GM10266 (cell line): ENCODE measurements at regions not wholly inside any gene's neighbourhood (a gene's known extent, or its start where the extent isn't known, plus 50 kb on each side); places are given as distances from the start of the nearest gene placed in this dataset.

ENCODE experiments used
- DNase-seq: peaks from one replicate; pipeline ENCODE4 v3.0.0; 2012; ENCODE audit errors: extremely low spot score
- TF ChIP-seq, protein P1 (sequence below): IDR thresholded peaks from 2 replicates; pipeline ENCODE4 v1.5.1; 2012; ENCODE audit warnings: mild to moderate bottlenecking, low read depth; ENCODE audit not compliant: control insufficient read depth, insufficient read depth; ENCODE audit errors: missing control alignments

DNA sequence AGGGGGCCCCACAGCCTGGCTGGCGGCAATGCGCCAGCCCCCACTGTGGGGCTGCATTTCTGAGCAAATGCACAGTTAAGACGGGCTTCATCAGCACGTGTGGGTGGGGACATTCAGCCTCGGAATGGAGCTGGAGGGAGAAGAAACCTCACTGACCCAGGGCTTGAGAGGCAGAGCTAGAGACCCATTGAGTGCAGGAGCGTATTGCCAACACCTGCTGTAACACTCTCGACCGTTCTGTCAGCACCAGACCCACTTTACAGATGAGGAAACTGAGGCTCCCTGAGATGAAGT lies 200.9 kb upstream of the RAB6C start:
- TF ChIP-seq, protein P1, sequence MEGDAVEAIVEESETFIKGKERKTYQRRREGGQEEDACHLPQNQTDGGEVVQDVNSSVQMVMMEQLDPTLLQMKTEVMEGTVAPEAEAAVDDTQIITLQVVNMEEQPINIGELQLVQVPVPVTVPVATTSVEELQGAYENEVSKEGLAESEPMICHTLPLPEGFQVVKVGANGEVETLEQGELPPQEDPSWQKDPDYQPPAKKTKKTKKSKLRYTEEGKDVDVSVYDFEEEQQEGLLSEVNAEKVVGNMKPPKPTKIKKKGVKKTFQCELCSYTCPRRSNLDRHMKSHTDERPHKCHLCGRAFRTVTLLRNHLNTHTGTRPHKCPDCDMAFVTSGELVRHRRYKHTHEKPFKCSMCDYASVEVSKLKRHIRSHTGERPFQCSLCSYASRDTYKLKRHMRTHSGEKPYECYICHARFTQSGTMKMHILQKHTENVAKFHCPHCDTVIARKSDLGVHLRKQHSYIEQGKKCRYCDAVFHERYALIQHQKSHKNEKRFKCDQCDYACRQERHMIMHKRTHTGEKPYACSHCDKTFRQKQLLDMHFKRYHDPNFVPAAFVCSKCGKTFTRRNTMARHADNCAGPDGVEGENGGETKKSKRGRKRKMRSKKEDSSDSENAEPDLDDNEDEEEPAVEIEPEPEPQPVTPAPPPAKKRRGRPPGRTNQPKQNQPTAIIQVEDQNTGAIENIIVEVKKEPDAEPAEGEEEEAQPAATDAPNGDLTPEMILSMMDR, result no peak
- no peak for DNase-seq

DNA sequence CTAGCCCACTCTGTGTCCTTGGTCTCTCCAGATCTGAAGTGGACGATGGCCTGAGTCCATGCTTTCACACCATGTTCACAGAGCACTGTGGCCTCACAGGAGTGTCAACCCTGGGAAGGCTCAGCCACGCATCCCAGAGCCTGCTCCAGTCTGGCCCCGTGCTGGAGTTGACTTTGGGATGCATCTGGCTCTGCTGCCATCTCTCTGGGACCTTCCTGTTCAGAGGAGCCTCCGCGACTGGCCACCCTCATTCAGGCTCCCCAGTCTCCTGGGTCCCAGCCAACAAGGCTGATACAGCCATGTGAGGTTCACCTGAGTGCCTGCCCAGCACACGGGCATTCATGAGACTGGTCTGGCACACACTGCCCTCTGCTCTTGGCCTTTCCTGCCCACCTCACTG lies 199.7 kb upstream of the RAB6C start:
- TF ChIP-seq, protein P1, result no peak
- no peak for DNase-seq

DNA sequence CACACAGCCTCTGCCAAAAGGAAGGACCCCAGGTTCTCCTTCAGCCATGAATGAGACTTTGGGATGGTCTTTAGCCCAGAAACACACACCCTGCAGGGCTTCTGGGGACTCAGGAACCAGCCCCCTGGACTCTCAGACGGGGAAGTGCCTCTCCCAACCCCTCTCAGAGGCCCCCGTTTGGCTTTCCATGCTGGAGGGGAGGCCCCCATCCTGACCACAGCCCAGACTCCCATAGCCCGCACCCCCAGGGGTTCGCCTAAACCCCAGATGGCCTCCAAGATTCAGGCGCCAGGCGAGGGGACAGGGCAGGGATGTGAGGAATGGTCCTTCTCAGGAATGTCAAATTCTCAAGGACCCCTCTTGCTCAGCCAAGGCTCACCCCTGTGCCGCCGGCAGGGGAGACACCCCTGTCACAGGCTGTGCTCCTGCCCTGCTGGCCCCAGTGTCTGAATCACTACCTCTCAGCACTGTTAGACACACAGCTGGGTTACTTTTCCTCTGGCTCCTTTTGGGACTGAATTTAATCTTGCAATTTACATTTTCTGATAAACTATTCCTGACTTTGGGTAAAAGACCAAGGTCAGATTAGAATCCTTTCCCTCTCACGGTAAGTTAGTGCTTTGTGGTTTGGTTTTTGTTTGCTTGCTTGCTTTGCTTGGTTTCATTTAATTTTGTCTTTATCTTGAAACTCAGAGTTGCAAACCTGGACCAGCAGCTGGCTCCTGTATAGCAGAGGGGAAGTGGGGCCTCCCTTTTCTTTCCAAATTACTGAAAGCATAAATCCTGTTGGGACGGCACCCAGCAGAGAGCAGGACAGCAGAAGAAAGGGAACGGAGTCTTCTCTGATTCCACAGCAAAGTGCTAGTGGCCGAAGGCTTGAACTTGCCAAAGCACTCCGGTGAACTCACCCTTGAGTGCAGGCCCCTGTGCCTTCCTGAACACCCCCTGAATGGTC lies 198.9 kb upstream of the RAB6C start:
- DNase-seq, result no peak
- TF ChIP-seq, protein P1, result no peak

DNA sequence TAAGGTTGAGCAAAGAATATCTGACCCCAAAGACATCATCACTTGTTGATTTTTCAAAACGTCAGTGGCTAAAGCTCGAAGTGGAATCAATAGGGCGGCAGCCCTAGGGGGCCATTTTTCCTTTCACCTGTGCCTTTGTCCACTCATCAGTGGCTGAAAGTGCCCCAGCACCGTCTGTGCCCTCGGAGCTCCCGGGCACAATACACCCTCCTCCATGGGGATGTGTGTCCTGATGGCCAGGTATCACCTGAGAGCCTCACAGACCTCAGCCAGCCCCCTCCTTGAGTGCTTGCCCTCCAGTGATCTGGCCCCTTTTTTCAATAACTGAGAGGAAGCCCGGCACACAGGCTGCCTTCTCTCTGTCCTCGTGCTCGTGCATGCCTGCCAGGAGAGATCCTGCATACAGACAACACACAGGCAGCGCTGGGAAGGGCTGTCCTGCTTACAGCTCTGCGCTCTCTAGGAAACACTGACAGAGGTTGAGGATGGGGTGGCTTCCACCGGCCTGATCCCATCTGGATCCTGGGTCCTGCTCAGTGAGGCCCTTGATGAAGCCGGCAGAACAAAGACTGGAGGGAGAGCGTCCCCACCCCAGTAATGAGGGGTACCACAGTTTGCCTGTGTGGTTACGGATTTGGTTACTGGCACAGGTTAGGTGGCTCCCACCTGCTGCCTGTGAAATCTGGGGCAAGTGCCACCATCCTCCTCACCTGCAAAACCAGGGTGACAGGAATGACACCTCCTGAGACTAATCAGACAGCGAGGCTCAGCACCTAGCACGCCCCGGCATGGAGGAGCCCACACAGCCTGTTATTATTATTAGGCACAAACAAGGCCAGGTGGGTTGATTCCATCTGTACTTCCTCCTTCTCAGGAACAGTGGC lies 197.5 kb upstream of the RAB6C start:
- TF ChIP-seq, protein P1, result no peak
- DNase-seq, result no peak

DNA sequence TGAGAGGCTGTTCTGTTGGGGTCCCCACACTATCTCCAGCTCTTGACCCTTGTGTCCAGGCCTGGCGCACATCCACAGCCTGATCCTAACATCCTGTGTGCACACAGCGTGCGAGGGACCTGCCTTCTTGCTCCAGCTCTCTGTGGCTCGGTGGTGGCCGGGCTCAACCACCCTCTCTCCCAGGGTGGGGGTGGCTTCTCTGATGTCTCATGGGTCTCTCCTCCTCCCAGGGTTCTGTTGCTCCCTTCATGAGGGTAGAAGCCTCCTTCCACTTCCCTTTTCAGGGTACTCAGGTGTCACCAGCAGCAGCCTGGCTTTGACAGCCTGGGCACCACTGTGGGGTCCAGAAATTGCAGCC lies 196.9 kb upstream of the RAB6C start:
- DNase-seq, result no peak
- TF ChIP-seq, protein P1, result no peak

DNA sequence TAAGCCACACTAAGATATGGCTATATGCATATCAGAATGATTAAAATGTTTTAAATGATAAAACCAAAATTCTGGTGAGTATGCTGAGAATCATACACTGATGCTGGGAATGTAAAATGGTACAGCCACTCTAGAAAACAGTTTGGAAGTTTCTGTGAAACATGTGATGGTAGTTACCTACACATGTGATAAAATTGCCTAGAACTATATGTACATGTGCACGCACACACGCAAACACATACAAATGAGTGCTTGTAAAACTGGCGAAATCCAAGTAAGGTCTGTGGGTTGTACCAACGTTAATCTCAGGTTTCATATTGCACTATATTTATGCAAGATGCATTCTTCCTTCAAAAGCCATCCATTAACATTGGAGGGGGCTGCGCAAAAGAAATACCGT lies 195.0 kb upstream of the RAB6C start:
- no peak for DNase-seq
- TF ChIP-seq, protein P1, result no peak

DNA sequence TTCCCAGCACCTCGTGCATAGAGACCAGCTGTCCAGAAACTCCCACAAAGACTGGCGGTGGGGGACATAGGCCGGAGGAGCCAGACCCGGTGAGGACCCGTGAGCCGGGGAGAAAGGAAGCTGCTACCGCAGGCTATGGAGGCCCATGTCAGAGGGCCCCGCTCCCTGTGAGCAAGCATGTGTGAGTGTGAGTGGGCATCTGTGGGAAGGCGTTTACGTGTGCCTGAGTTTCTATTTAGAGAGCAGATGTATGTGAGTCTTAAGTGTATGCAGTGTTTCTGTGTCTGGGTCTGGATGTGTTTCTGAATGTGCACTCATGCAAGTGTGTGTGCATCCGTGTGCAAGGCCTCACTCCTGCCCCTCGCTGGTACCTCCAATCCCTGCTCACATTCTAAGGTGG lies 187.8 kb upstream of the RAB6C start:
- no peak for DNase-seq
- TF ChIP-seq, protein P1, result no peak
